HEK293 (cell line): ENCODE measurements at regions not wholly inside any gene's neighbourhood (a gene's known extent, or its start where the extent isn't known, plus 50 kb on each side); places are given as distances from the start of the nearest gene placed in this dataset.

Experiments
- CTCF ChIP-seq: fragments of 450-650 bp; formaldehyde crosslinking; IDR thresholded peaks from 2 replicates; pipeline ENCODE4 v1.5.1; 2016; ENCODE audit warnings: missing biosample characterization, missing genetic modification characterization
- TRIM28 ChIP-seq: IDR thresholded peaks from 2 replicates; pipeline ENCODE4 v1.6.1; 2011; ENCODE audit warnings: low read length, control low read depth, borderline replicate concordance
- ZNF214 ChIP-seq: fragments of 450-650 bp; formaldehyde crosslinking; IDR thresholded peaks from 2 replicates; pipeline ENCODE4 v1.5.1; 2017; ENCODE audit warnings: missing biosample characterization, mild to moderate bottlenecking, missing genetic modification characterization, borderline replicate concordance
- ZNF23 ChIP-seq: fragments of 450-650 bp; formaldehyde crosslinking; IDR thresholded peaks from 2 replicates; pipeline ENCODE4 v1.5.1; 2016; ENCODE audit warnings: missing biosample characterization, missing genetic modification characterization, borderline replicate concordance
- ZNF324 ChIP-seq: fragments of 450-650 bp; formaldehyde crosslinking; IDR thresholded peaks from 2 replicates; pipeline ENCODE4 v1.5.1; 2016; ENCODE audit warnings: missing biosample characterization, missing genetic modification characterization
- ZNF423 ChIP-seq: fragments of 450-650 bp; formaldehyde crosslinking; IDR thresholded peaks from 2 replicates; pipeline ENCODE4 v1.5.1; 2016; ENCODE audit warnings: missing biosample characterization, missing genetic modification characterization
- ZNF610 ChIP-seq: fragments of 450-650 bp; formaldehyde crosslinking; IDR thresholded peaks from 2 replicates; pipeline ENCODE4 v1.5.1; 2016; ENCODE audit warnings: missing biosample characterization, missing genetic modification characterization, borderline replicate concordance
- TF ChIP-seq, protein P1 (sequence below): IDR thresholded peaks from 2 replicates; pipeline ENCODE4 v1.6.1; 2011; ENCODE audit warnings: mild to moderate bottlenecking, low read depth, low read length, borderline replicate concordance

GRCh38 chr2:166613226-166613625, 119.2 kb upstream of the SCN7A start:
- TF ChIP-seq ZNF610 (no peak), CTCF (tag by site-specific recombination) (no peak), ZNF214 (tag by site-specific recombination) (no peak), ZNF324 (tag by site-specific recombination) (no peak), ZNF423 (tag by site-specific recombination) (no peak), TRIM28 (no peak), ZNF23 (tag by site-specific recombination) (no peak)
- TF ChIP-seq, protein P1, sequence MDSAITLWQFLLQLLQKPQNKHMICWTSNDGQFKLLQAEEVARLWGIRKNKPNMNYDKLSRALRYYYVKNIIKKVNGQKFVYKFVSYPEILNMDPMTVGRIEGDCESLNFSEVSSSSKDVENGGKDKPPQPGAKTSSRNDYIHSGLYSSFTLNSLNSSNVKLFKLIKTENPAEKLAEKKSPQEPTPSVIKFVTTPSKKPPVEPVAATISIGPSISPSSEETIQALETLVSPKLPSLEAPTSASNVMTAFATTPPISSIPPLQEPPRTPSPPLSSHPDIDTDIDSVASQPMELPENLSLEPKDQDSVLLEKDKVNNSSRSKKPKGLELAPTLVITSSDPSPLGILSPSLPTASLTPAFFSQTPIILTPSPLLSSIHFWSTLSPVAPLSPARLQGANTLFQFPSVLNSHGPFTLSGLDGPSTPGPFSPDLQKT, result no peak
